ENCODE measurements at regions not wholly inside any gene's neighbourhood (a gene's known extent, or its start where the extent isn't known, plus 50 kb on each side); places are given as distances from the start of the nearest gene placed in this dataset.

GRCh38 chr9:105954517-105954916, 260.2 kb downstream of the TMEM38B start:
- WGBS, result 81% methylated on average over 1 of the region's 1 CpG

DNA sequence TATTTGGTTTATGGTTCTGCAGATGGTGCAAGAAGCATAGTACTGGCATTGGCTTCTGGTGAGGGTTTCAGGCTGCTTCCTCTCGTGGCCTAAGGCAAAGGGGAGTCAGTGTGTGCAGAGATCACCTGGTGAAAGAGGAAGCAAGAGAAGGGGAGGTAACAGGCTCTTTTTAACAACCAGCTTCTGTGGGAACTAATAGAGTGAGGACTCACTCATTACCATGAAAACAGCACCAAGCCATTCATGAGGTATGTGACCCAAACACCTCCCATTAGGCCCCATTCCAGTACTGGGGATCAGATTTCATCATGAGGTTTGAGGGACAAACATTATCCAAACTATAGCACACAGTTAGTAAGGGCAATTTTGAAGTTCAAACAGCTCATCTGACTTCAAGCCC, 263.5 kb downstream of the TMEM38B start:
- H3K9ac ChIP-seq (ENCODE audit: low read depth in 1 of 2, low read length in 2 of 2), result no peak overlapping the region
- peaks cover 0 to 4% (median 0%) of the 10 kb centered on the region in 4 donors for H3K4me1 ChIP-seq (ENCODE audit: control insufficient read depth in 4 of 4, insufficient read depth in 4 of 4, low read length in 3 of 4)
- no peak overlapping the region for H3K27ac ChIP-seq (ENCODE audit: low read depth in 1 of 2, low read length in 2 of 2)
- H3K9me3 ChIP-seq (ENCODE audit: control insufficient read depth in 4 of 4, low read length in 3 of 4), result no peaks in the 10 kb centered on the region
- no peaks in the 10 kb centered on the region for H3K36me3 ChIP-seq (ENCODE audit: control insufficient read depth in 4 of 4, insufficient read depth in 3 of 4, low read depth in 1 of 4, low read length in 3 of 4)
- WGBS, result 76% methylated on average over 1 of the region's 1 CpG
- no peak for TF ChIP-seq ZBTB33 (IDR thresholded peaks at IDR 0.05)
- TF ChIP-seq NR2F2 (IDR thresholded peaks at IDR 0.05), result no peak
- TF ChIP-seq, protein P1, sequence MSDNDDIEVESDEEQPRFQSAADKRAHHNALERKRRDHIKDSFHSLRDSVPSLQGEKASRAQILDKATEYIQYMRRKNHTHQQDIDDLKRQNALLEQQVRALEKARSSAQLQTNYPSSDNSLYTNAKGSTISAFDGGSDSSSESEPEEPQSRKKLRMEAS (IDR thresholded peaks at IDR 0.05), result no peak
- TF ChIP-seq HNF4A (conservative IDR thresholded peaks at IDR 0.05), result no peak
- no peaks in the 10 kb centered on the region for H3K27me3 ChIP-seq (ENCODE audit: control insufficient read depth in 4 of 4, insufficient read depth in 4 of 4, low read length in 3 of 4)
- DNase-seq (ENCODE audit: low spot score), result no peak
- no peak overlapping the region for H3K4me3 ChIP-seq (ENCODE audit: low read depth in 1 of 3, low read length in 3 of 3)

More at GRCh38 chr9:105954517-105954916, 260.2 kb downstream of the TMEM38B start:
- DNase-seq (ENCODE audit: low spot score), result no peak
- no peak overlapping the region for H3K27ac ChIP-seq (ENCODE audit: low read depth in 1 of 2, low read length in 2 of 2)
- H3K27me3 ChIP-seq (ENCODE audit: control insufficient read depth in 4 of 4, insufficient read depth in 4 of 4, low read length in 3 of 4), result no peaks in the 10 kb centered on the region
- no peaks in the 10 kb centered on the region for H3K36me3 ChIP-seq (ENCODE audit: control insufficient read depth in 4 of 4, insufficient read depth in 3 of 4, low read depth in 1 of 4, low read length in 3 of 4)
- peaks cover 0 to 4% (median 0%) of the 10 kb centered on the region in 4 donors for H3K4me1 ChIP-seq (ENCODE audit: control insufficient read depth in 4 of 4, insufficient read depth in 4 of 4, low read length in 3 of 4)
- H3K9ac ChIP-seq (ENCODE audit: low read depth in 1 of 2, low read length in 2 of 2), result no peak overlapping the region
- H3K4me3 ChIP-seq (ENCODE audit: low read depth in 1 of 3, low read length in 3 of 3), result no peak overlapping the region
- no peak for TF ChIP-seq FOXA1 (IDR thresholded peaks at IDR 0.05)
- TF ChIP-seq JUND (IDR thresholded peaks at IDR 0.05), result no peak
- TF ChIP-seq SP1 (IDR thresholded peaks at IDR 0.05), result no peak
- no peak for TF ChIP-seq GABPA (IDR thresholded peaks at IDR 0.05 in 1 of 2, conservative IDR thresholded peaks at IDR 0.05 in 1 of 2)
- no peak for TF ChIP-seq HNF4A (conservative IDR thresholded peaks at IDR 0.05)
- no peak for TF ChIP-seq HNF4G (IDR thresholded peaks at IDR 0.05)
- TF ChIP-seq CTCF (IDR thresholded peaks at IDR 0.05; ENCODE audit: low read depth, low read length, missing input control), result no peak
- no peak for TF ChIP-seq TAF1 (conservative IDR thresholded peaks at IDR 0.05)
- TF ChIP-seq RAD21 (IDR thresholded peaks at IDR 0.05), result no peak
- no peaks in the 10 kb centered on the region for H3K9me3 ChIP-seq (ENCODE audit: control insufficient read depth in 4 of 4, low read length in 3 of 4)

DNA sequence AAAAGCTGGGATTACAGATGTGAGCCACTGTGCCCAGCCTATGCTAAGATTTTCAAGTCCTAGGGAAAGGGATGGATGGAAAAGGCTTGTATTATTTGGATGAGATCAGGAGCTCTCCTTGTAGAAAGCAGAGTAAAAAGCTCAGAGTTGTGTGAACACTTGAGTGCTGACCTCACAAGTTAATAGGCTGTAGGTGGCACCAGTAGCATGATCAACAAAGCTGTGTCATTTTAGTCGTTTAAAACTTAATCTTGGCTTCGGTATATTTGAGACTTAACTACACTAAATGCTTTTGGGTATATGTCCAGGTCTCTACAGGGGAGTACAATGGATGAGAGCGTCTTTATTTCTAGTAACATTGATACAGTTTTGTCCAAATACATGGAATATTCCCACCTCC, 264.2 kb downstream of the TMEM38B start:
- DNase-seq (ENCODE audit: low spot score), result no peak
- no peaks in the 10 kb centered on the region for H3K27me3 ChIP-seq (ENCODE audit: control insufficient read depth in 4 of 4, insufficient read depth in 4 of 4, low read length in 3 of 4)

More for the DNA sequence above, 264.2 kb downstream of the TMEM38B start:
- H3K4me1 ChIP-seq (ENCODE audit: control insufficient read depth in 4 of 4, insufficient read depth in 4 of 4, low read length in 3 of 4), result peaks cover 0 to 4% (median 0%) of the 10 kb centered on the region in 4 donors
- no peak overlapping the region for H3K4me3 ChIP-seq (ENCODE audit: low read depth in 1 of 3, low read length in 3 of 3)
- H3K9me3 ChIP-seq (ENCODE audit: control insufficient read depth in 4 of 4, low read length in 3 of 4), result no peaks in the 10 kb centered on the region
- no peaks in the 10 kb centered on the region for H3K36me3 ChIP-seq (ENCODE audit: control insufficient read depth in 4 of 4, insufficient read depth in 3 of 4, low read depth in 1 of 4, low read length in 3 of 4)
- H3K9ac ChIP-seq (ENCODE audit: low read depth in 1 of 2, low read length in 2 of 2), result no peak overlapping the region
- TF ChIP-seq RAD21 (IDR thresholded peaks at IDR 0.05) (peak; percentile 50 to 63), CTCF (IDR thresholded peaks at IDR 0.05; ENCODE audit: low read depth, low read length, missing input control) (no peak)
- H3K27ac ChIP-seq (ENCODE audit: low read depth in 1 of 2, low read length in 2 of 2), result no peak overlapping the region
- 72% methylated on average over 3 of the region's 3 CpGs for WGBS

Measured in liver (tissue), 8 donors.